H1 (cell line): ENCODE measurements at regions not wholly inside any gene's neighbourhood (a gene's known extent, or its start where the extent isn't known, plus 50 kb on each side); places are given as distances from the start of the nearest gene placed in this dataset.

Source experiments
- CTCF ChIA-PET: fragments of 300-600 bp; sonication (Branson Sonifier 250); formaldehyde crosslinking; loops from one replicate; lab custom pipeline; 2021; ENCODE audit not compliant: partially characterized antibody; lab: Charles Lee
- POLR2A ChIA-PET: fragments of 300-600 bp; sonication (Branson Sonifier 250); formaldehyde crosslinking; loops from one replicate; lab custom pipeline; 2021; ENCODE audit warnings: inconsistent platforms; ENCODE audit not compliant: partially characterized antibody; lab: Charles Lee
- DNase-seq, 2 experiments: peaks; one replicate each; pipeline versions ENCODE4 v3.0.0 to v3.0.0-alpha.2; 2010 to 2022; ENCODE audit warnings: low spot score in 2 of 2, low read depth in 1 of 2, mixed read lengths in 1 of 2
- FAIRE-seq: peaks from 2 replicates; lab custom pipeline; 2011; peaks lifted over from hg19 to GRCh38; lab: Jason Lieb, UNC
- H2AFZ ChIP-seq: 2 replicates; pipeline ENCODE4 v1.8.1; 2012; ENCODE audit warnings: low read length, inconsistent platforms
- H2AK5ac ChIP-seq: 2 replicates; pipeline ENCODE4 v1.6.1; 2013; ENCODE audit warnings: low read depth, low read length
- H2BK120ac ChIP-seq: replicated peaks from 2 replicates; pipeline ENCODE3; 2013; ENCODE audit warnings: low read depth, low read length, inconsistent platforms
- H2BK12ac ChIP-seq: 2 replicates; pipeline ENCODE4 v1.6.1; 2013; ENCODE audit warnings: low read depth, low read length
- H2BK15ac ChIP-seq: 2 replicates; pipeline ENCODE4 v1.6.1; 2013; ENCODE audit warnings: low read length
- H2BK20ac ChIP-seq: 2 replicates; pipeline ENCODE4 v1.6.1; 2013; ENCODE audit warnings: low read length
- H2BK5ac ChIP-seq: 2 replicates; pipeline ENCODE4 v1.6.1; 2013; ENCODE audit warnings: low read depth, low read length
- H3K14ac ChIP-seq: 2 replicates; pipeline ENCODE4 v1.6.1; 2013; ENCODE audit warnings: inconsistent platforms; ENCODE audit not compliant: insufficient read length
- H3K18ac ChIP-seq: 2 replicates; pipeline ENCODE4 v1.6.1; 2013; ENCODE audit warnings: low read length; ENCODE audit errors: extremely low read depth
- H3K23ac ChIP-seq: 2 replicates; pipeline ENCODE4 v1.6.1; 2013; ENCODE audit warnings: inconsistent platforms; ENCODE audit not compliant: insufficient read length
- H3K23me2 ChIP-seq: 2 replicates; pipeline ENCODE4 v1.6.1; 2013; ENCODE audit warnings: low read depth, low read length
- H3K27ac ChIP-seq: 2 replicates; pipeline ENCODE4 v1.6.1; 2011; ENCODE audit warnings: low read depth, low read length, inconsistent platforms
- H3K27me3 ChIP-seq, 4 experiments: replicated peaks in 1 of 4; 1 replicate in 1 of 4; 2 replicates in 3 of 4; pipeline versions ENCODE4 v1.6.1 to v1.8.1; 2011 to 2013; ENCODE audit warnings: low read length in 3 of 4, mild to moderate bottlenecking in 3 of 4, inconsistent platforms in 2 of 4, mixed read lengths in 2 of 4, moderate library complexity in 1 of 4; ENCODE audit not compliant: control insufficient read depth in 3 of 4, insufficient read depth in 3 of 4; ENCODE audit errors: extremely low read depth in 1 of 4
- H3K36me3 ChIP-seq, 4 experiments: 2 replicates each; pipeline versions ENCODE4 v1.6.1 to v1.8.1; 2011 to 2013; ENCODE audit warnings: mild to moderate bottlenecking in 4 of 4, low read length in 3 of 4, moderate library complexity in 2 of 4, control low read depth in 1 of 4, inconsistent platforms in 1 of 4; ENCODE audit not compliant: insufficient read depth in 4 of 4, control insufficient read depth in 2 of 4
- H3K4ac ChIP-seq: replicated peaks from 2 replicates; pipeline ENCODE3; 2013; ENCODE audit warnings: low read length, low read depth, mixed read lengths, inconsistent platforms; ENCODE audit not compliant: insufficient read length
- H3K4me1 ChIP-seq, 4 experiments: replicated peaks in 1 of 4; 1 replicate in 1 of 4; 2 replicates in 3 of 4; pipeline versions ENCODE4 v1.6.1 to v1.8.1; 2011 to 2013; ENCODE audit warnings: low read length in 3 of 4, inconsistent platforms in 2 of 4, mixed read lengths in 1 of 4; ENCODE audit not compliant: insufficient read depth in 4 of 4, control insufficient read depth in 3 of 4
- H3K4me2 ChIP-seq, 2 experiments: 2 replicates each; pipeline versions ENCODE4 v1.6.1 to v1.8.1; 2011 to 2013; ENCODE audit warnings: low read depth in 2 of 2, low read length in 2 of 2, control low read depth in 1 of 2, inconsistent platforms in 1 of 2, mild to moderate bottlenecking in 1 of 2; ENCODE audit not compliant: insufficient read depth in 1 of 2
- H3K4me3 ChIP-seq, 4 experiments: fragments of 200-600, 300-600 bp in 1 of 4; sonication (generic), shearing (Covaris generic), sonication (Bioruptor Twin) in 1 of 4; 2 replicates each; pipeline versions ENCODE4 v1.5.1 to v1.8.1; 2011 to 2016; ENCODE audit warnings: low read length in 4 of 4, low read depth in 3 of 4, control low read depth in 2 of 4, inconsistent platforms in 2 of 4, mild to moderate bottlenecking in 2 of 4, mixed read lengths in 1 of 4, moderate library complexity in 1 of 4; ENCODE audit not compliant: insufficient read depth in 2 of 4; ENCODE audit errors: extremely low read depth in 1 of 4
- H3K56ac ChIP-seq: replicated peaks from 2 replicates; pipeline ENCODE3; 2013; ENCODE audit warnings: low read depth, mild to moderate bottlenecking, mixed read lengths, low read length, inconsistent platforms; ENCODE audit not compliant: insufficient read length
- H3K79me1 ChIP-seq: 2 replicates; pipeline ENCODE4 v1.6.1; 2013; ENCODE audit warnings: low read depth, low read length, control low read depth
- H3K79me2 ChIP-seq, 2 experiments: 2 replicates each; pipeline versions ENCODE4 v1.6.1 to v1.8.1; 2012 to 2013; ENCODE audit warnings: low read length in 2 of 2, mild to moderate bottlenecking in 2 of 2, inconsistent platforms in 1 of 2; ENCODE audit not compliant: insufficient read depth in 2 of 2, control insufficient read depth in 1 of 2
- H3K9ac ChIP-seq, 4 experiments: replicated peaks in 1 of 4; 1 replicate in 1 of 4; 2 replicates in 3 of 4; pipeline versions ENCODE4 v1.6.1 to v1.8.1; 2011 to 2013; ENCODE audit warnings: low read depth in 3 of 4, low read length in 3 of 4, control low read depth in 2 of 4, mild to moderate bottlenecking in 2 of 4, moderate library complexity in 2 of 4, inconsistent platforms in 1 of 4; ENCODE audit errors: extremely low read depth in 1 of 4
- H3K9me3 ChIP-seq, 2 experiments: 2 replicates each; pipeline versions ENCODE4 v1.6.1 to v1.8.1; 2012 to 2013; ENCODE audit warnings: mild to moderate bottlenecking in 2 of 2, moderate library complexity in 2 of 2, control low read depth in 1 of 2, inconsistent platforms in 1 of 2, low read depth in 1 of 2, low read length in 1 of 2, mixed read lengths in 1 of 2; ENCODE audit not compliant: insufficient read depth in 2 of 2
- H4K20me1 ChIP-seq, 2 experiments: replicated peaks in 1 of 2; 2 replicates each; pipeline versions ENCODE3 to v1.8.1; 2011 to 2013; ENCODE audit warnings: inconsistent platforms in 2 of 2, low read length in 2 of 2, mild to moderate bottlenecking in 1 of 2; ENCODE audit not compliant: insufficient read depth in 2 of 2, control insufficient read depth in 1 of 2
- H4K5ac ChIP-seq: 2 replicates; pipeline ENCODE4 v1.6.1; 2013; ENCODE audit warnings: low read length, low read depth, mixed read lengths, inconsistent platforms; ENCODE audit not compliant: insufficient read length
- H4K8ac ChIP-seq: 2 replicates; pipeline ENCODE4 v1.8.0; 2013; ENCODE audit warnings: mild to moderate bottlenecking, moderate library complexity, low read length, inconsistent platforms; ENCODE audit not compliant: insufficient read depth; ENCODE audit errors: extremely low read depth
- H4K91ac ChIP-seq: replicated peaks from 2 replicates; pipeline ENCODE3; 2013; ENCODE audit warnings: low read length, mixed read lengths, inconsistent platforms; ENCODE audit not compliant: insufficient read length
- CBX8 ChIP-seq: fragments of 300-800, 300-1000 bp; sonication (generic); IDR thresholded peaks from 2 replicates; pipeline ENCODE4 v1.7.1; 2016; ENCODE audit warnings: low read depth, low read length, borderline replicate concordance
- EZH2 ChIP-seq: fragments of 200-600 bp; sonication (generic); IDR thresholded peaks from 2 replicates; pipeline ENCODE4 v1.7.1; 2012; ENCODE audit warnings: low read depth, mild to moderate bottlenecking, moderate library complexity, low read length, inconsistent platforms; ENCODE audit not compliant: severe bottlenecking
- HDAC6 ChIP-seq: IDR thresholded peaks from one replicate; pipeline ENCODE4 v1.7.1; 2012; ENCODE audit warnings: low read depth, mild to moderate bottlenecking, inconsistent platforms, low read length, moderate library complexity
- JUN ChIP-seq: IDR thresholded peaks from 2 replicates; pipeline ENCODE4 v1.6.1; 2011; ENCODE audit warnings: low read depth, mild to moderate bottlenecking, improper control_type of control experiment, low read length
- KDM5A ChIP-seq: fragments of 200-600 bp; IDR thresholded peaks from 2 replicates; pipeline ENCODE4 v1.7.1; 2012; ENCODE audit warnings: mild to moderate bottlenecking, low read length, inconsistent platforms, mixed read lengths
- NANOG ChIP-seq: IDR thresholded peaks from 2 replicates; pipeline ENCODE4 v1.6.1; 2011; ENCODE audit warnings: low read length, low read depth, mild to moderate bottlenecking, inconsistent platforms; ENCODE audit not compliant: insufficient read depth, poor library complexity, severe bottlenecking
- NRF1 ChIP-seq: IDR thresholded peaks from 2 replicates; pipeline ENCODE4 v1.6.1; 2011; ENCODE audit warnings: mild to moderate bottlenecking, low read depth, low read length, improper control_type of control experiment
- RXRA ChIP-seq: IDR thresholded peaks from 2 replicates; pipeline ENCODE4 v1.6.1; 2011; ENCODE audit warnings: low read depth, mild to moderate bottlenecking, low read length, moderate library complexity; ENCODE audit not compliant: insufficient read depth
- WGBS, 2 experiments: shearing (Covaris generic) in 1 of 2; methylation state at CpG; one replicate each; pipeline versions ENCODE4 v1.1.6 to v1.1.7; 2013 to 2015; ENCODE audit warnings: low lambda C conversion rate in 2 of 2, mixed read lengths in 2 of 2, inconsistent platforms in 1 of 2, low coverage in 1 of 2, missing lambda C conversion rate in 1 of 2; ENCODE audit not compliant: insufficient replicate concordance in 2 of 2, insufficient coverage in 1 of 2, insufficient read length in 1 of 2; ENCODE audit errors: extremely low coverage in 1 of 2, missing lambda C conversion rate in 1 of 2; 5-methylcytosine and 5-hydroxymethylcytosine counted together

- ChIA-PET POLR2A (interaction anchor here (1.7 kb wide), 1 partner anchor 422 kb away, joined by 4 read pairs; the partner anchor contains the start of gene ASL), CTCF (interaction anchor here (1.7 kb wide), 1 partner anchor 61 kb away, joined by 8 read pairs; no protein-coding TSS in a partner anchor)
- Histone ChIP-seq H3K9ac (no peak overlapping the region), H3K14ac (no peak overlapping the region), H3K56ac (no peak overlapping the region), H3K4me2 (no peak overlapping the region), H3K79me2 (peaks cover 0 to 6% of the 10 kb centered on the region in 2 experiments; a peak in 1 of 4 replicates), H3K23me2 (peaks cover 2% of the 10 kb centered on the region; the same call in 1 of the 2 replicates), H2AFZ (no peak overlapping the region), H2BK120ac (no peak overlapping the region), H4K91ac (no peak overlapping the region), H3K23ac (no peak overlapping the region), H3K27ac (no peak overlapping the region), H4K8ac (no peak overlapping the region), H2BK15ac (no peak overlapping the region), H3K4me3 (no peak overlapping the region), H2AK5ac (no peak overlapping the region), H2BK12ac (no peak overlapping the region), H3K4ac (no peak overlapping the region), H3K79me1 (peaks cover 5% of the 10 kb centered on the region; the same call in 1 of the 2 replicates), H3K27me3 (no peaks in the 10 kb centered on the region), H3K36me3 (no peaks in the 10 kb centered on the region), H2BK20ac (no peak overlapping the region), H3K18ac (no peak overlapping the region), H4K20me1 (no peaks in the 10 kb centered on the region), H2BK5ac (no peak overlapping the region), H4K5ac (no peak overlapping the region), H3K9me3 (no peaks in the 10 kb centered on the region), H3K4me1 (peaks cover 0 to 2% (median under 1%) of the 10 kb centered on the region in 4 experiments; a peak in 3 of 7 replicates)
- no peak for DNase-seq
- WGBS, 2 experiments, result 96% methylated on average over 5 of the region's 5 CpGs; no CpG with 5 or more reads in 1 of the 2 experiments
- no peak for TF ChIP-seq KDM5A
- TF ChIP-seq EZH2, result no peak
- TF ChIP-seq CBX8, result no peak
- TF ChIP-seq NRF1, result no peak
- TF ChIP-seq HDAC6, result no peak
- TF ChIP-seq JUN, result no peak
- TF ChIP-seq NANOG, result no peak
- TF ChIP-seq RXRA, result no peak
- FAIRE-seq, result no peak
Measured at GRCh38 chr7:66497346-66497745, 131.3 kb upstream of the KCTD7 start.
